ENCODE measurements at regions not wholly inside any gene's neighbourhood (a gene's known extent, or its start where the extent isn't known, plus 50 kb on each side); places are given as distances from the start of the nearest gene placed in this dataset.

- H3K36me3 Mint-ChIP-seq = no peaks in the 10 kb centered on the region
- H3K27me3 ChIP-seq = peaks cover 39% of the 10 kb centered on the region
- H3K27me3 Mint-ChIP-seq (ENCODE audit: insufficient read depth, low read depth) = peaks cover 28% of the 10 kb centered on the region
- H3K4me1 ChIP-seq = no peaks in the 10 kb centered on the region
- no peak for DNase-seq (ENCODE audit: low spot score)
- no peaks in the 10 kb centered on the region for H3K4me1 Mint-ChIP-seq
- no peak overlapping the region for H3K27ac ChIP-seq
- TF ChIP-seq EZH2phosphoT487 (IDR thresholded peaks at IDR 0.05) (no peak), EZH2 (IDR thresholded peaks at IDR 0.05) (no peak), CTCF (IDR thresholded peaks at IDR 0.05) (no peak)
- no peak overlapping the region for H3K4me3 Mint-ChIP-seq
- H4K20me1 ChIP-seq (ENCODE audit: low read depth) = no peaks in the 10 kb centered on the region
- no peak overlapping the region for H3K27ac Mint-ChIP-seq
- H3K4me3 ChIP-seq = no peak overlapping the region
- H3K9me3 ChIP-seq (ENCODE audit: low read depth) = no peaks in the 10 kb centered on the region
- H3K9me3 Mint-ChIP-seq = peaks cover 13% of the 10 kb centered on the region
- no peaks in the 10 kb centered on the region for H3F3A ChIP-seq (ENCODE audit: low read depth)
- H3K79me2 ChIP-seq (ENCODE audit: low read depth) = no peaks in the 10 kb centered on the region
- H3K9ac ChIP-seq = no peak overlapping the region
- no peak overlapping the region for H2AFZ ChIP-seq (replicated peaks)
- no peak overlapping the region for H3K4me2 ChIP-seq
- no peaks in the 10 kb centered on the region for H3K36me3 ChIP-seq
These were observed 252.4 kb downstream of the NDUFA10 start for GRCh38 chr2:239772721-239773120.

GRCh38 chr2:239770246-239770639 lies 254.9 kb downstream of the NDUFA10 start:
- H3K4me3 ChIP-seq = no peak overlapping the region
- Mint-ChIP-seq H3K27me3 (ENCODE audit: insufficient read depth, low read depth) (peaks cover 24% of the 10 kb centered on the region), H3K36me3 (no peaks in the 10 kb centered on the region), H3K27ac (no peak overlapping the region), H3K9me3 (peaks cover 13% of the 10 kb centered on the region), H3K4me1 (no peaks in the 10 kb centered on the region), H3K4me3 (no peak overlapping the region)
- no peak overlapping the region for H3K4me2 ChIP-seq
- H3K79me2 ChIP-seq (ENCODE audit: low read depth) = no peaks in the 10 kb centered on the region
- H3K36me3 ChIP-seq = no peaks in the 10 kb centered on the region
- no peaks in the 10 kb centered on the region for H3F3A ChIP-seq (ENCODE audit: low read depth)
- H3K27ac ChIP-seq = no peak overlapping the region
- no peaks in the 10 kb centered on the region for H3K9me3 ChIP-seq (ENCODE audit: low read depth)
- H2AFZ ChIP-seq (replicated peaks) = no peak overlapping the region
- H3K4me1 ChIP-seq = no peaks in the 10 kb centered on the region
- TF ChIP-seq CTCF (IDR thresholded peaks at IDR 0.05) (no peak), EZH2 (IDR thresholded peaks at IDR 0.05) (no peak), EZH2phosphoT487 (IDR thresholded peaks at IDR 0.05) (no peak)
- no peak overlapping the region for H3K9ac ChIP-seq
- no peak for DNase-seq (ENCODE audit: low spot score)
- H4K20me1 ChIP-seq (ENCODE audit: low read depth) = no peaks in the 10 kb centered on the region
- peaks cover 16% of the 10 kb centered on the region for H3K27me3 ChIP-seq

- peaks cover 21% of the 10 kb centered on the region for H3K27me3 Mint-ChIP-seq (ENCODE audit: insufficient read depth, low read depth)
- Histone ChIP-seq H3F3A (ENCODE audit: low read depth) (no peaks in the 10 kb centered on the region), H3K4me1 (no peaks in the 10 kb centered on the region), H3K27me3 (peaks cover 10% of the 10 kb centered on the region), H3K27ac (no peak overlapping the region), H3K4me2 (no peak overlapping the region), H3K4me3 (no peak overlapping the region), H3K36me3 (no peaks in the 10 kb centered on the region), H2AFZ (replicated peaks) (no peak overlapping the region), H3K79me2 (ENCODE audit: low read depth) (no peaks in the 10 kb centered on the region), H4K20me1 (ENCODE audit: low read depth) (no peaks in the 10 kb centered on the region), H3K9ac (no peak overlapping the region), H3K9me3 (ENCODE audit: low read depth) (no peaks in the 10 kb centered on the region)
- peaks cover 13% of the 10 kb centered on the region for H3K9me3 Mint-ChIP-seq
- DNase-seq (ENCODE audit: low spot score) = no peak
- no peaks in the 10 kb centered on the region for H3K36me3 Mint-ChIP-seq
- H3K27ac Mint-ChIP-seq = no peak overlapping the region
- no peaks in the 10 kb centered on the region for H3K4me1 Mint-ChIP-seq
- TF ChIP-seq EZH2 (IDR thresholded peaks at IDR 0.05) = no peak
- TF ChIP-seq CTCF (IDR thresholded peaks at IDR 0.05) = no peak
- no peak for TF ChIP-seq EZH2phosphoT487 (IDR thresholded peaks at IDR 0.05)
- H3K4me3 Mint-ChIP-seq = no peak overlapping the region
These were observed 255.4 kb downstream of the NDUFA10 start for GRCh38 chr2:239769554-239770245.

All from neural progenitor cell (in vitro differentiated cells).